Panc1 (cell line): ENCODE measurements at regions not wholly inside any gene's neighbourhood (a gene's known extent, or its start where the extent isn't known, plus 50 kb on each side); places are given as distances from the start of the nearest gene placed in this dataset.

ENCODE experiments used
- ATAC-seq: fragments of 200-7000 bp; cut with Tn5 transposase; 2 replicates; pipeline ENCODE4 v1.9.1; 2020; ENCODE audit warnings: mild to moderate bottlenecking, moderate library complexity
- BruUV-seq: library from RNA; stranded (reverse); fragments of 400-500 nt; replicated peaks from 2 replicates; lab custom pipeline; 2021; lab: Mats Ljungman, UMichigan
- CTCF ChIA-PET: fragments of 300-600 bp; sonication (Branson Sonifier 250); formaldehyde crosslinking; loops from one replicate; lab custom pipeline; 2022; ENCODE audit warnings: antibody characterized with exemption; lab: Charles Lee
- POLR2A ChIA-PET: fragments of 300-600 bp; sonication (Branson Sonifier 250); formaldehyde crosslinking; loops from one replicate; lab custom pipeline; 2022; ENCODE audit warnings: antibody characterized with exemption; lab: Charles Lee
- DNase-seq: peaks from one replicate; pipeline ENCODE4 v3.0.0-alpha.2; 2010; ENCODE audit warnings: low read depth, low spot score
- H3K27ac ChIP-seq: 2 replicates; pipeline ENCODE4 v1.5.1; 2011; ENCODE audit warnings: mild to moderate bottlenecking, low read length, inconsistent platforms
- H3K27me3 ChIP-seq: fragments of 200-500 bp; sonication (Bioruptor generic); 2 replicates; pipeline ENCODE4 v1.6.0; 2014; ENCODE audit warnings: low read length, inconsistent platforms; ENCODE audit not compliant: control insufficient read depth, insufficient read depth
- H3K36me3 ChIP-seq: fragments of 200-500 bp; sonication (Bioruptor generic); 2 replicates; pipeline ENCODE4 v1.5.1; 2014; ENCODE audit warnings: inconsistent platforms, mild to moderate bottlenecking, low read length, moderate library complexity; ENCODE audit not compliant: control insufficient read depth, insufficient read depth
- H3K4me1 ChIP-seq: 2 replicates; pipeline ENCODE4 v1.5.1; 2011; ENCODE audit warnings: inconsistent platforms, mild to moderate bottlenecking, low read length, moderate library complexity; ENCODE audit not compliant: control insufficient read depth, insufficient read depth
- H3K4me3 ChIP-seq, 2 experiments: 2 replicates each; pipeline ENCODE4 v1.5.1; 2011 to 2012; ENCODE audit warnings: low read depth in 2 of 2, low read length in 2 of 2, mild to moderate bottlenecking in 2 of 2, inconsistent platforms in 1 of 2, moderate library complexity in 1 of 2
- H3K9me3 ChIP-seq: fragments of 200-500 bp; sonication (Bioruptor generic); 2 replicates; pipeline ENCODE4 v1.5.1; 2014; ENCODE audit warnings: low read depth, mild to moderate bottlenecking, inconsistent platforms, low read length, moderate library complexity; ENCODE audit not compliant: control insufficient read depth, insufficient read depth
- POLR2AphosphoS5 ChIP-seq: IDR thresholded peaks from 2 replicates; pipeline ENCODE4 v1.6.1; 2012; ENCODE audit warnings: mild to moderate bottlenecking, low read depth, low read length, moderate library complexity
- SIN3A ChIP-seq: IDR thresholded peaks from 2 replicates; pipeline ENCODE4 v1.6.1; 2012; ENCODE audit warnings: low read depth, mild to moderate bottlenecking, low read length, moderate library complexity, borderline replicate concordance; ENCODE audit not compliant: insufficient read depth
- TCF7L2 ChIP-seq: IDR thresholded peaks from 2 replicates; pipeline ENCODE4 v1.6.1; 2011; ENCODE audit warnings: mild to moderate bottlenecking, low read depth, low read length, inconsistent platforms
- in situ Hi-C: cut with HindIII; loops from 2 replicates; pipeline ENCODE4 v1.10.0; 2016; ENCODE audit warnings: low sequenced_read_pairs, low pct_unique_long_range_greater_than_20kb
- intact Hi-C: fragments of 100-400 bp; cut with micrococcal nuclease; formaldehyde crosslinking; loops from one replicate; pipeline ENCODE4 v1.10.0; 2022; ENCODE audit not compliant: unreplicated experiment
- TF ChIP-seq, protein P1 (sequence below), 2 experiments: IDR thresholded peaks; 2 replicates each; pipeline ENCODE4 v1.6.1; 2011 to 2012; ENCODE audit warnings: low read depth in 2 of 2, control low read depth in 1 of 2, low read length in 1 of 2, mild to moderate bottlenecking in 1 of 2, moderate library complexity in 1 of 2; ENCODE audit not compliant: insufficient read depth in 1 of 2
- TF ChIP-seq, protein P2 (sequence below): fragments of 450-650 bp; IDR thresholded peaks from 2 replicates; pipeline ENCODE4 v1.5.1; 2017; ENCODE audit warnings: mild to moderate bottlenecking

DNA sequence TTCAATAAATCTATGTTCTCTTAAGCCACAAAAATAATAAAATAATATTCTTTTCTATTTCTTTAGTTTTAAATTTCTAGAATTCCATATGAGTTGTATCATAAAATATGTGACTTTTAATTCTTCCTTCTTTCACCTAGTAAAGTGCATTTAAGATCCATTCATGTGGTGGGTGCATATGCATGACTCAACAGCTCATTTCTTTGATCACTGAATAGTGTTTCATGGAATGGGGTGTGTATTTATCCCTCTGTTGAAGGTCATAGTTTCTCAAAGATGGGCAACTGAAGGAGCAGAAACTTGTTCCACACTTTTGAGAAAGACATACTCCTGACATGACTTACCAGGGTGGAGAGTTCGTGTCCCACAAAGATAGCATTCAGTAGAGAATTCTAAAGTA lies 1230.3 kb upstream of the AGA start:
- no peak for ATAC-seq
- in situ Hi-C loops (no loop called here), intact Hi-C loops (no loop called here)
- BruUV-seq, result no TSS peak
- TF ChIP-seq SIN3A (no peak), POLR2AphosphoS5 (no peak), TCF7L2 (no peak)
- TF ChIP-seq, protein P1, sequence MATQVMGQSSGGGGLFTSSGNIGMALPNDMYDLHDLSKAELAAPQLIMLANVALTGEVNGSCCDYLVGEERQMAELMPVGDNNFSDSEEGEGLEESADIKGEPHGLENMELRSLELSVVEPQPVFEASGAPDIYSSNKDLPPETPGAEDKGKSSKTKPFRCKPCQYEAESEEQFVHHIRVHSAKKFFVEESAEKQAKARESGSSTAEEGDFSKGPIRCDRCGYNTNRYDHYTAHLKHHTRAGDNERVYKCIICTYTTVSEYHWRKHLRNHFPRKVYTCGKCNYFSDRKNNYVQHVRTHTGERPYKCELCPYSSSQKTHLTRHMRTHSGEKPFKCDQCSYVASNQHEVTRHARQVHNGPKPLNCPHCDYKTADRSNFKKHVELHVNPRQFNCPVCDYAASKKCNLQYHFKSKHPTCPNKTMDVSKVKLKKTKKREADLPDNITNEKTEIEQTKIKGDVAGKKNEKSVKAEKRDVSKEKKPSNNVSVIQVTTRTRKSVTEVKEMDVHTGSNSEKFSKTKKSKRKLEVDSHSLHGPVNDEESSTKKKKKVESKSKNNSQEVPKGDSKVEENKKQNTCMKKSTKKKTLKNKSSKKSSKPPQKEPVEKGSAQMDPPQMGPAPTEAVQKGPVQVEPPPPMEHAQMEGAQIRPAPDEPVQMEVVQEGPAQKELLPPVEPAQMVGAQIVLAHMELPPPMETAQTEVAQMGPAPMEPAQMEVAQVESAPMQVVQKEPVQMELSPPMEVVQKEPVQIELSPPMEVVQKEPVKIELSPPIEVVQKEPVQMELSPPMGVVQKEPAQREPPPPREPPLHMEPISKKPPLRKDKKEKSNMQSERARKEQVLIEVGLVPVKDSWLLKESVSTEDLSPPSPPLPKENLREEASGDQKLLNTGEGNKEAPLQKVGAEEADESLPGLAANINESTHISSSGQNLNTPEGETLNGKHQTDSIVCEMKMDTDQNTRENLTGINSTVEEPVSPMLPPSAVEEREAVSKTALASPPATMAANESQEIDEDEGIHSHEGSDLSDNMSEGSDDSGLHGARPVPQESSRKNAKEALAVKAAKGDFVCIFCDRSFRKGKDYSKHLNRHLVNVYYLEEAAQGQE (IDR thresholded peaks at IDR 0.05; ENCODE audit: insufficient read depth in 1 of 2, low read depth in 2 of 2, low read length in 1 of 2), result no peak
- TF ChIP-seq, protein P2, sequence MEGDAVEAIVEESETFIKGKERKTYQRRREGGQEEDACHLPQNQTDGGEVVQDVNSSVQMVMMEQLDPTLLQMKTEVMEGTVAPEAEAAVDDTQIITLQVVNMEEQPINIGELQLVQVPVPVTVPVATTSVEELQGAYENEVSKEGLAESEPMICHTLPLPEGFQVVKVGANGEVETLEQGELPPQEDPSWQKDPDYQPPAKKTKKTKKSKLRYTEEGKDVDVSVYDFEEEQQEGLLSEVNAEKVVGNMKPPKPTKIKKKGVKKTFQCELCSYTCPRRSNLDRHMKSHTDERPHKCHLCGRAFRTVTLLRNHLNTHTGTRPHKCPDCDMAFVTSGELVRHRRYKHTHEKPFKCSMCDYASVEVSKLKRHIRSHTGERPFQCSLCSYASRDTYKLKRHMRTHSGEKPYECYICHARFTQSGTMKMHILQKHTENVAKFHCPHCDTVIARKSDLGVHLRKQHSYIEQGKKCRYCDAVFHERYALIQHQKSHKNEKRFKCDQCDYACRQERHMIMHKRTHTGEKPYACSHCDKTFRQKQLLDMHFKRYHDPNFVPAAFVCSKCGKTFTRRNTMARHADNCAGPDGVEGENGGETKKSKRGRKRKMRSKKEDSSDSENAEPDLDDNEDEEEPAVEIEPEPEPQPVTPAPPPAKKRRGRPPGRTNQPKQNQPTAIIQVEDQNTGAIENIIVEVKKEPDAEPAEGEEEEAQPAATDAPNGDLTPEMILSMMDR, result no peak
- DNase-seq, result no peak
- no peaks in the 10 kb centered on the region for H3K9me3 ChIP-seq
- no peaks in the 10 kb centered on the region for H3K36me3 ChIP-seq
- no peak overlapping the region for H3K27ac ChIP-seq
- H3K4me1 ChIP-seq, result no peaks in the 10 kb centered on the region
- ChIA-PET CTCF (no interaction called here), POLR2A (no interaction called here)
- H3K4me3 ChIP-seq, result no peak overlapping the region
- H3K27me3 ChIP-seq, result no peaks in the 10 kb centered on the region

DNA sequence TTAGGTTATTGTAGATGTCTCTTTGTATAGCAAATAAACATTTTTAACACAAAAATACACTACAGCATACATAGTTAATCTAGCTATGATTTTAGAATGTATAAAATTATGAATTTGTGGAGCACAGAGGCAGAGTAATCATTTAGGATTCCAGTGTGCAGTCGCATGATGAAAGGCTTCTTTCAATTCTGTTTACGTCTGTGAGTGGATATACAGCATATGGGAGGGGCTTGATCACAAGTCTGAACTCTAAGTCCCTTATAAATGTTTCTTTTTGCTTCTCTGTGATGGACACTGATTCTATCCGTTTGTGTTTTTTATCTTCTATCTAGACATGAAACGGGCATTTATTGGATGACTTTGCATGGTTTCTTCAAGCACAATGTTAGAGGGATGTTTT lies 1239.6 kb upstream of the AGA start:
- DNase-seq (no peak), ATAC-seq (no peak)
- Histone ChIP-seq H3K4me1 (no peaks in the 10 kb centered on the region), H3K36me3 (no peaks in the 10 kb centered on the region), H3K4me3 (no peak overlapping the region), H3K27ac (no peak overlapping the region), H3K9me3 (no peaks in the 10 kb centered on the region), H3K27me3 (no peaks in the 10 kb centered on the region)
- TF ChIP-seq, protein P1 (IDR thresholded peaks at IDR 0.05; ENCODE audit: insufficient read depth in 1 of 2, low read depth in 2 of 2, low read length in 1 of 2), result no peak
- TF ChIP-seq POLR2AphosphoS5, result no peak
- TF ChIP-seq SIN3A, result no peak
- TF ChIP-seq, protein P2, result no peak
- TF ChIP-seq TCF7L2, result no peak
- no TSS peak for BruUV-seq
- intact Hi-C loops, result no loop called here
- POLR2A ChIA-PET, result no interaction called here
- CTCF ChIA-PET, result no interaction called here
- in situ Hi-C loops, result no loop called here
